Omental fat pad (tissue), 3 donors: ENCODE measurements at regions not wholly inside any gene's neighbourhood (a gene's known extent, or its start where the extent isn't known, plus 50 kb on each side); places are given as distances from the start of the nearest gene placed in this dataset.

ENCODE experiments used
- ATAC-seq: fragments of 150-250 bp; one replicate; pipeline ENCODE4 v1.9.1; 2016; ENCODE audit warnings: mild to moderate bottlenecking, moderate library complexity; ENCODE audit not compliant: low FRiP score
- DNase-seq: peaks from one replicate; pipeline ENCODE4 v3.0.0-alpha.2; 2019; ENCODE audit warnings: low spot score
- CTCF ChIP-seq, 3 donors: fragments of 450-650 bp; IDR thresholded peaks; one replicate each; pipeline ENCODE4 v1.5.1; 2016 to 2017; ENCODE audit warnings: antibody characterized with exemption in 3 of 3, mild to moderate bottlenecking in 3 of 3, moderate library complexity in 2 of 3

- no peak for TF ChIP-seq CTCF (IDR thresholded peaks at IDR 0.05)
- ATAC-seq (no peak), DNase-seq (no peak)
Measured at GRCh38 chr20:58162986-58163385, 65.5 kb downstream of the ANKRD60 start.

GRCh38 chr20:58161192-58161591, 67.3 kb downstream of the ANKRD60 start:
- DNase-seq (no peak), ATAC-seq (no peak)
- TF ChIP-seq CTCF (IDR thresholded peaks at IDR 0.05): no peak

GRCh38 chr20:58160451-58161061, 67.9 kb downstream of the ANKRD60 start:
- ATAC-seq: peak; percentile 49
- no peak for DNase-seq
- TF ChIP-seq CTCF (IDR thresholded peaks at IDR 0.05): no peak

- no peak for ATAC-seq
- no peak for DNase-seq
- TF ChIP-seq CTCF (IDR thresholded peaks at IDR 0.05): no peak
Measured at GRCh38 chr20:58155148-58155925, 73.1 kb downstream of the ANKRD60 start.

- no peak for DNase-seq
Measured at GRCh38 chr20:58154113-58154512, 74.3 kb downstream of the ANKRD60 start.

GRCh38 chr20:58153121-58153520, 75.3 kb downstream of the ANKRD60 start:
- TF ChIP-seq CTCF (IDR thresholded peaks at IDR 0.05): no peak
- ATAC-seq (no peak), DNase-seq (no peak)

More at GRCh38 chr20:58154113-58154512, 74.3 kb downstream of the ANKRD60 start:
- no peak for TF ChIP-seq CTCF (IDR thresholded peaks at IDR 0.05)
- ATAC-seq: no peak

- DNase-seq (no peak), ATAC-seq (no peak)
- no peak for TF ChIP-seq CTCF (IDR thresholded peaks at IDR 0.05)
Measured at GRCh38 chr20:58150772-58151171, 77.7 kb downstream of the ANKRD60 start.
